ENCODE measurements at regions not wholly inside any gene's neighbourhood (a gene's known extent, or its start where the extent isn't known, plus 50 kb on each side); places are given as distances from the start of the nearest gene placed in this dataset.

GRCh38 chr4:163077680-163078079 lies 89.0 kb downstream of the NAF1 start:
- H3K4me3 Mint-ChIP-seq = no peak overlapping the region
- no peak for DNase-seq (ENCODE audit: low spot score in 2 of 2)
- no peak overlapping the region for H3K27ac Mint-ChIP-seq (ENCODE audit: low read depth)
- H3K36me3 Mint-ChIP-seq (ENCODE audit: insufficient read depth) = no peaks in the 10 kb centered on the region
- ATAC-seq (replicated peaks; ENCODE audit: extremely low read depth, poor library complexity, severe bottlenecking) = no peak
- H3K4me1 Mint-ChIP-seq = no peaks in the 10 kb centered on the region
- no peaks in the 10 kb centered on the region for H3K9me3 Mint-ChIP-seq
- H3K27me3 Mint-ChIP-seq = peaks cover 9% of the 10 kb centered on the region

- Mint-ChIP-seq H3K27me3 (no peaks in the 10 kb centered on the region), H3K9me3 (no peaks in the 10 kb centered on the region), H3K4me3 (no peak overlapping the region), H3K4me1 (no peaks in the 10 kb centered on the region), H3K27ac (ENCODE audit: low read depth) (no peak overlapping the region), H3K36me3 (ENCODE audit: insufficient read depth) (no peaks in the 10 kb centered on the region)
- DNase-seq (ENCODE audit: low spot score in 2 of 2) = no peak
- no peak for ATAC-seq (replicated peaks; ENCODE audit: extremely low read depth, poor library complexity, severe bottlenecking)
Measured at GRCh38 chr4:163072222-163072621, 94.5 kb downstream of the NAF1 start.

DNA sequence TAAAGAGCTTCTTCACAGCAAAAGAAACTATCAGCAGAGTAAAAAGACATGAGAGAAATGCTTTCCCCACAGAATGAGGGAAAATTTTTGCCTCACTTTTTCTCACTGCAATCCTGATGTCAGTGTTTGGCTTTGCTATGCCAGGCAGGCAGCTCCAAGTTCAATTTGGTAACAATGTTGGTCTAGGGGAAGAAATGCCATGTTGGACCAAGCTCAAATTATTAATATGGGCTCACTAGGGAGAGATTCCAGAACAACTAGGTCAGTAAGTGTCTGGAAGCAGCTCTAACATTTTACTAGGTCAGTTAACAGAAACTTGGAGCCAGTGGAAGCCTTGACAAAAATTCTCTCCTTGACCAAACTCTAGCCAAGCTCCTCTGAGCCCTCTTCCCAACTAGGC lies 95.4 kb downstream of the NAF1 start:
- H3K4me3 Mint-ChIP-seq = no peak overlapping the region
- ATAC-seq (replicated peaks; ENCODE audit: extremely low read depth, poor library complexity, severe bottlenecking) (no peak), DNase-seq (ENCODE audit: low spot score in 2 of 2) (no peak)
- no peaks in the 10 kb centered on the region for H3K27me3 Mint-ChIP-seq
- H3K9me3 Mint-ChIP-seq = no peaks in the 10 kb centered on the region
- no peak overlapping the region for H3K27ac Mint-ChIP-seq (ENCODE audit: low read depth)
- H3K36me3 Mint-ChIP-seq (ENCODE audit: insufficient read depth) = no peaks in the 10 kb centered on the region
- no peaks in the 10 kb centered on the region for H3K4me1 Mint-ChIP-seq

DNA sequence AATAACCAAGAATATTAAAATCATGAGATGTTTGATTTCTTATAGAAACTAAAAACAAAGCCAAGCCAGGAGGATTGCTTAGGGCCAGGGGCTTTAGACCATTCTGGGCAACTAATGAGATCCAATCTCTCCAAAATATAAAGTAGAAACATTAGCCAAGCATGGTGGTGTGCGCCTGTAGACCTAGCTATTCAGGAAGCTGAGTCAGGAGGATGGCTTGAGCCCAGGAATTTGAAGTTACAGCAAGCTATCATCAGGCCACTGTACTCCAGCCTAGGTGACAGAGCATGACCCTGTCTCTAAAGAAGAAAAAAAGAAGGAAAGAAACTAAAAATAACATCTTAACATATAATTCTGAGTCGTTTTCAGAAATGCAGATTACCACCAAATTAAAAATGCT lies 96.7 kb downstream of the NAF1 start:
- DNase-seq (ENCODE audit: low spot score in 2 of 2) (no peak), ATAC-seq (replicated peaks; ENCODE audit: extremely low read depth, poor library complexity, severe bottlenecking) (no peak)
- Mint-ChIP-seq H3K27ac (ENCODE audit: low read depth) (no peak overlapping the region), H3K36me3 (ENCODE audit: insufficient read depth) (no peaks in the 10 kb centered on the region), H3K9me3 (no peaks in the 10 kb centered on the region), H3K4me3 (no peak overlapping the region), H3K27me3 (no peaks in the 10 kb centered on the region), H3K4me1 (no peaks in the 10 kb centered on the region)

DNA sequence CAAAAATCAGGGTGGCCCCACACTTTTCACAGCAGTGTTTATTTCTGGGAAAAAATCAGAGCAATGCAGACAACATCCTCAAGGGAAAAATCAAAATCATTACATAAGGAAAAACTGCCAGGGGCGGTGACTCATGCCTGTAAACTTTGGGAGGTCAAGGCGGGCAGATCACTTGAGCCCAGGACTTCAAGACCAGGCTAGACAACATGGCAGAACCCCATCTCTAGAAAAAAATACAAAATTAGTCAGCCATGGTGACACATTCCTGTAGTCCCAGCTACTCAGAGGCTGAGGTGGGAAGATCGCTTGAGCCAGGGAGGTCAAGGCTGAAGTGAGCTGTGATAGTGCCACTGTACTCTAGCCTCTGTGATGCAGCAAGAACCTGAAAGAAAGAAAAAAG lies 102.8 kb downstream of the NAF1 start:
- Mint-ChIP-seq H3K36me3 (ENCODE audit: insufficient read depth) (peaks cover 2% of the 10 kb centered on the region), H3K27ac (ENCODE audit: low read depth) (no peak overlapping the region), H3K9me3 (no peaks in the 10 kb centered on the region), H3K4me3 (no peak overlapping the region), H3K4me1 (no peaks in the 10 kb centered on the region), H3K27me3 (no peaks in the 10 kb centered on the region)
- ATAC-seq (replicated peaks; ENCODE audit: extremely low read depth, poor library complexity, severe bottlenecking) (no peak), DNase-seq (ENCODE audit: low spot score in 2 of 2) (no peak)

GRCh38 chr4:163048447-163048846 lies 118.2 kb downstream of the NAF1 start:
- Mint-ChIP-seq H3K4me3 (no peak overlapping the region), H3K27me3 (no peaks in the 10 kb centered on the region), H3K4me1 (no peaks in the 10 kb centered on the region), H3K27ac (ENCODE audit: low read depth) (no peak overlapping the region), H3K9me3 (no peaks in the 10 kb centered on the region), H3K36me3 (ENCODE audit: insufficient read depth) (no peaks in the 10 kb centered on the region)
- DNase-seq (ENCODE audit: low spot score in 2 of 2) (no peak), ATAC-seq (replicated peaks; ENCODE audit: extremely low read depth, poor library complexity, severe bottlenecking) (no peak)

- DNase-seq (ENCODE audit: low spot score in 2 of 2) (no peak), ATAC-seq (replicated peaks; ENCODE audit: extremely low read depth, poor library complexity, severe bottlenecking) (no peak)
- Mint-ChIP-seq H3K36me3 (ENCODE audit: insufficient read depth) (no peaks in the 10 kb centered on the region), H3K4me3 (no peak overlapping the region), H3K27ac (ENCODE audit: low read depth) (no peak overlapping the region), H3K4me1 (no peaks in the 10 kb centered on the region), H3K9me3 (peaks cover 6% of the 10 kb centered on the region), H3K27me3 (no peaks in the 10 kb centered on the region)
Measured at GRCh38 chr4:163042306-163042705, 124.4 kb downstream of the NAF1 start.

GRCh38 chr4:163017135-163017534 lies 149.6 kb downstream of the NAF1 start:
- H3K36me3 Mint-ChIP-seq (ENCODE audit: insufficient read depth) = no peaks in the 10 kb centered on the region

DNA sequence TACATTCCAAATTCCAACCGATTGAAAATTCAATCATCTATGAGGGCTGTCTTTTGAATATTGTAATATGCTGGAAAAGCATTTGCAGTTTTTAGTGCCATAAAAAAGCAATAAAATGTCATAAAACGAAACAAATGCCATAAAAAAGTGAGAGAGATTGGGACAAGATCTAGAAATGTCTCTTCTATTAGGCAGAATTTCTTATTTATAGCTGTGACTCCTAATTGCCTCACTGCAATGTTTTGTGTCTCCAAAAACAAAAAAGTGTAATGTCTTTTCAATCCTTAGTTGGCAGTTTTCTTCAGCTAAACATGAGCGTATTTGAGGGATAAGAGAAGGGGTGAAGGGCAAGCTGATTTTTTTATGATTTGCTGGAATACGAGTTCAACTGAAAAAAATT lies 153.9 kb downstream of the NAF1 start:
- Mint-ChIP-seq H3K36me3 (ENCODE audit: insufficient read depth) (no peaks in the 10 kb centered on the region), H3K9me3 (peaks cover 10% of the 10 kb centered on the region)

More at GRCh38 chr4:163017135-163017534, 149.6 kb downstream of the NAF1 start:
- peaks cover 1% of the 10 kb centered on the region for H3K9me3 Mint-ChIP-seq
- H3K27me3 Mint-ChIP-seq = no peaks in the 10 kb centered on the region
- H3K27ac Mint-ChIP-seq (ENCODE audit: low read depth) = no peak overlapping the region
- DNase-seq (ENCODE audit: low spot score in 2 of 2) = no peak
- ATAC-seq (replicated peaks; ENCODE audit: extremely low read depth, poor library complexity, severe bottlenecking) = no peak
- no peaks in the 10 kb centered on the region for H3K4me1 Mint-ChIP-seq
- no peak overlapping the region for H3K4me3 Mint-ChIP-seq

GRCh38 chr4:163003979-163004378 lies 162.7 kb downstream of the NAF1 start:
- Mint-ChIP-seq H3K4me3 (no peak overlapping the region), H3K36me3 (ENCODE audit: insufficient read depth) (no peaks in the 10 kb centered on the region), H3K9me3 (peaks cover 30% of the 10 kb centered on the region), H3K4me1 (no peaks in the 10 kb centered on the region), H3K27me3 (no peaks in the 10 kb centered on the region), H3K27ac (ENCODE audit: low read depth) (no peak overlapping the region)
- DNase-seq (ENCODE audit: low spot score in 2 of 2) (no peak), ATAC-seq (replicated peaks; ENCODE audit: extremely low read depth, poor library complexity, severe bottlenecking) (no peak)

More for the DNA sequence above, 153.9 kb downstream of the NAF1 start:
- no peak overlapping the region for H3K4me3 Mint-ChIP-seq
- ATAC-seq (replicated peaks; ENCODE audit: extremely low read depth, poor library complexity, severe bottlenecking) = no peak
- H3K4me1 Mint-ChIP-seq = no peaks in the 10 kb centered on the region
- H3K27ac Mint-ChIP-seq (ENCODE audit: low read depth) = no peak overlapping the region
- DNase-seq (ENCODE audit: low spot score in 2 of 2) = no peak
- H3K27me3 Mint-ChIP-seq = no peaks in the 10 kb centered on the region

- Mint-ChIP-seq H3K4me3 (no peak overlapping the region), H3K9me3 (peaks cover 12% of the 10 kb centered on the region), H3K36me3 (ENCODE audit: insufficient read depth) (peaks cover 2% of the 10 kb centered on the region), H3K27me3 (no peaks in the 10 kb centered on the region), H3K27ac (ENCODE audit: low read depth) (no peak overlapping the region), H3K4me1 (no peaks in the 10 kb centered on the region)
- DNase-seq (ENCODE audit: low spot score in 2 of 2) (no peak), ATAC-seq (replicated peaks; ENCODE audit: extremely low read depth, poor library complexity, severe bottlenecking) (no peak)
Measured at GRCh38 chr4:162988530-162988929, 178.2 kb downstream of the NAF1 start.

- H3K4me1 Mint-ChIP-seq = no peaks in the 10 kb centered on the region
- no peak overlapping the region for H3K4me3 Mint-ChIP-seq
- H3K27ac Mint-ChIP-seq (ENCODE audit: low read depth) = no peak overlapping the region
- no peaks in the 10 kb centered on the region for H3K27me3 Mint-ChIP-seq
- ATAC-seq (replicated peaks; ENCODE audit: extremely low read depth, poor library complexity, severe bottlenecking) (no peak), DNase-seq (ENCODE audit: low spot score in 2 of 2) (no peak)
- peaks cover 17% of the 10 kb centered on the region for H3K9me3 Mint-ChIP-seq
- peaks cover 2% of the 10 kb centered on the region for H3K36me3 Mint-ChIP-seq (ENCODE audit: insufficient read depth)
Measured at GRCh38 chr4:162985131-162985530, 181.6 kb downstream of the NAF1 start.

- Mint-ChIP-seq H3K36me3 (ENCODE audit: insufficient read depth) (peaks cover 2% of the 10 kb centered on the region), H3K4me3 (no peak overlapping the region), H3K27ac (ENCODE audit: low read depth) (no peak overlapping the region), H3K4me1 (no peaks in the 10 kb centered on the region), H3K27me3 (no peaks in the 10 kb centered on the region), H3K9me3 (peaks cover 17% of the 10 kb centered on the region)
- DNase-seq (ENCODE audit: low spot score in 2 of 2) = no peak
- no peak for ATAC-seq (replicated peaks; ENCODE audit: extremely low read depth, poor library complexity, severe bottlenecking)
Measured at GRCh38 chr4:162984621-162985020, 182.1 kb downstream of the NAF1 start.

DNA sequence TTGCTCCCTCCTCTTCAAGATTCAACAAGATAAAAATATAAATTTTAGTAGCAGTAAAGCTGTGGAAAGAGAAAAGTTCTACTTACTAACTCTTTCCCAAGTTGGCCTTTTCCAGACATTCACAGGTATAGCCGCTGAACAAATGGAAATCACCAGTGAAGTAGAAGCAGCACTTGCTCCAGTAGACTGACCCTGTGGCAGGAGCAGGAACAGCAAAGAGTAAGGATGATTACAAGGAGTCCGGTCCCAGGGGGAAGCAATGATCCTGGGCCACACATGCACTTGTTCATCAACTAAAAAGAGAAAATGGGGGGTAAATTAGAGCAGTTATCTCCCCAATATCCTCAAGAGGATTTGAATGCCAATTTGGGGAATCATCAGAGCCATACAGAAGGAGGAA lies 184.9 kb downstream of the NAF1 start:
- DNase-seq (ENCODE audit: low spot score in 2 of 2) = no peak
- H3K4me1 Mint-ChIP-seq = no peaks in the 10 kb centered on the region
- no peak overlapping the region for H3K27ac Mint-ChIP-seq (ENCODE audit: low read depth)
- peaks cover 17% of the 10 kb centered on the region for H3K9me3 Mint-ChIP-seq
- no peak for ATAC-seq (replicated peaks; ENCODE audit: extremely low read depth, poor library complexity, severe bottlenecking)
- H3K27me3 Mint-ChIP-seq = no peaks in the 10 kb centered on the region
- no peak overlapping the region for H3K4me3 Mint-ChIP-seq
- H3K36me3 Mint-ChIP-seq (ENCODE audit: insufficient read depth) = peaks cover 2% of the 10 kb centered on the region

All from central memory CD8-positive, alpha-beta T cell (primary cell).